Gastrocnemius medialis (tissue), 4 donors: ENCODE measurements at regions not wholly inside any gene's neighbourhood (a gene's known extent, or its start where the extent isn't known, plus 50 kb on each side); places are given as distances from the start of the nearest gene placed in this dataset.

Source experiments
- CTCF ChIP-seq, 5 experiments: fragments of 450-650 bp in 3 of 5; fragments of 200-600 bp in 2 of 5; sonication (generic) in 2 of 5; IDR thresholded peaks in 4 of 5; conservative IDR thresholded peaks in 1 of 5; 1 replicate in 4 of 5; 2 replicates in 1 of 5; pipeline ENCODE4 v1.5.1; 2016 to 2019; ENCODE audit warnings: antibody characterized with exemption in 5 of 5, mild to moderate bottlenecking in 3 of 5, moderate library complexity in 3 of 5
- POLR2A ChIP-seq, 2 donors: fragments of 450-650 bp; IDR thresholded peaks; one replicate each; pipeline ENCODE4 v1.6.1; 2017; ENCODE audit warnings: antibody characterized with exemption in 2 of 2, mild to moderate bottlenecking in 2 of 2, moderate library complexity in 2 of 2

- no peak for TF ChIP-seq CTCF (IDR thresholded peaks at IDR 0.05 in 4 of 5, conservative IDR thresholded peaks at IDR 0.05 in 1 of 5)
- no peak for TF ChIP-seq POLR2A (IDR thresholded peaks at IDR 0.05)
Observed at GRCh38 chr18:78822949-78823285, 156.7 kb upstream of the SALL3 start.
